ENCODE measurements at regions not wholly inside any gene's neighbourhood (a gene's known extent, or its start where the extent isn't known, plus 50 kb on each side); places are given as distances from the start of the nearest gene placed in this dataset.

- TF ChIP-seq CTCF (IDR thresholded peaks at IDR 0.05; ENCODE audit: borderline replicate concordance, extremely low read depth, low read length, poor library complexity, severe bottlenecking) (no peak), EZH2 (IDR thresholded peaks at IDR 0.05; ENCODE audit: borderline replicate concordance, low read depth, low read length, severe bottlenecking) (no peak)
Observed at GRCh38 chr18:35856178-35856577, 116.3 kb upstream of the RMP24 start.
